ENCODE measurements at regions not wholly inside any gene's neighbourhood (a gene's known extent, or its start where the extent isn't known, plus 50 kb on each side); places are given as distances from the start of the nearest gene placed in this dataset.
"Not testable (repeated sequence)": the region's sequence is repeated elsewhere in the genome, so short reads cannot be mapped to it uniquely, and the experiment has no call there.

DNA sequence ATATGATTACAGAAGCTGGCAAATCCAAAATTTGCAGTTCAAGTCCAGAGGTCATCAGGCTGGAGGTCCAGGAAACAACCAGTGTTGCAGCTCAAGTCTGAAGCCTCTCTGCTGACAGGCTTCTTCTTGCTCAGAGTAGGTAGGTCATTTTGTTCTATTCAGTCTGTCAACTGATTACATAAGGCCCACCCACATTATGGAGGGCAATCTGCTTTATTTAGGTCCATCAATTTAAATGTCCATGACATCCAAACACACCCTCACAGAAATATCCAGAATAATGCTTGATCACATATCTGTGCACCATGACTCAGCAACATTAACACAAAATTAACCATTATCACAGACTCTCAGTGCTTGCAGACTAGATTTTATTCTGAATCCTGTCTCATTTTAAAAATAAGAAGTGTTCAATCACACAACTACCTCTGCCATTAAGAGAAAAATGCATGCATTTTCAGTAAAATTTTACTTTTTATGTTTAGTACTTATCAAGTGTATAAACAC, 759.2 kb upstream of the ADGRB3 start:
- DNase-seq (ENCODE audit: low spot score), result no peak
- no peaks in the 10 kb centered on the region for H3K4me1 Mint-ChIP-seq (ENCODE audit: low read depth)
- H3K9me3 Mint-ChIP-seq, result peaks cover 34% of the 10 kb centered on the region
- H3K36me3 Mint-ChIP-seq (ENCODE audit: low read depth), result no peaks in the 10 kb centered on the region
- H3K27me3 Mint-ChIP-seq (ENCODE audit: low read depth), result no peaks in the 10 kb centered on the region
- no peak overlapping the region for H3K27ac Mint-ChIP-seq
- no peak overlapping the region for H3K4me3 Mint-ChIP-seq (ENCODE audit: low read depth)
- intact Hi-C loops (cut with micrococcal nuclease), result no loop called here

DNA sequence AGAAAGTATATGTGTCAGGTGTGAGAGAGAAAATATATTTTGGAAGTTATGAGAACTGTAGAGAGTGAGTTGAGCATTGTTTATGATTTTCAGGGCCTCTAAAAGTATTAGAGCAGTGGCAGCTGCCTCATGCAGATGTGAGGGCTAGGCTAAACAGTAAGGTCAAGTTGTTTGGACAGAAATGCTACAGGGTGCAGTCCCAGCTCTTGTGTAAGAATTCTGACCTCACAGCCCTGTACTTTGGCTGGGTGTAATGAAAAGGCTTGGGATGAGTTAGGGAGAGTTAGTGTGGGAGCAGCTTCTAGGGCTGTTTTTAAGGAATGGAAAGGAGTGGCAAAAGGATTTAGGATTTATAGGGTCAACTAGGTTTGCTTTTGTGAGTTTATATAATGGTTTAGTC, 764.8 kb upstream of the ADGRB3 start:
- no peaks in the 10 kb centered on the region for H3K36me3 Mint-ChIP-seq (ENCODE audit: low read depth)
- peaks cover 27% of the 10 kb centered on the region for H3K9me3 Mint-ChIP-seq
- intact Hi-C loops (cut with micrococcal nuclease), result no loop called here
- H3K4me3 Mint-ChIP-seq (ENCODE audit: low read depth), result no peak overlapping the region
- H3K27me3 Mint-ChIP-seq (ENCODE audit: low read depth), result no peaks in the 10 kb centered on the region
- no peak overlapping the region for H3K27ac Mint-ChIP-seq
- DNase-seq (ENCODE audit: low spot score), result no peak
- no peaks in the 10 kb centered on the region for H3K4me1 Mint-ChIP-seq (ENCODE audit: low read depth)

GRCh38 chr6:67863346-67863745, 771.7 kb upstream of the ADGRB3 start:
- Mint-ChIP-seq H3K9me3 (peaks cover 20% of the 10 kb centered on the region), H3K27ac (no peak overlapping the region), H3K4me1 (ENCODE audit: low read depth) (no peaks in the 10 kb centered on the region), H3K36me3 (ENCODE audit: low read depth) (no peaks in the 10 kb centered on the region), H3K27me3 (ENCODE audit: low read depth) (no peaks in the 10 kb centered on the region), H3K4me3 (ENCODE audit: low read depth) (no peak overlapping the region)
- DNase-seq (ENCODE audit: low spot score), result no peak
- intact Hi-C loops (cut with micrococcal nuclease), result no loop called here

GRCh38 chr6:67854098-67854497, 781.0 kb upstream of the ADGRB3 start:
- Mint-ChIP-seq H3K36me3 (ENCODE audit: low read depth) (no peaks in the 10 kb centered on the region), H3K27me3 (ENCODE audit: low read depth) (no peaks in the 10 kb centered on the region), H3K4me3 (ENCODE audit: low read depth) (no peak overlapping the region), H3K27ac (no peak overlapping the region), H3K9me3 (peaks cover 33% of the 10 kb centered on the region), H3K4me1 (ENCODE audit: low read depth) (no peaks in the 10 kb centered on the region)
- no peak for DNase-seq (ENCODE audit: low spot score)
- intact Hi-C loops (cut with micrococcal nuclease), result no loop called here

- Mint-ChIP-seq H3K9me3 (peaks cover 42% of the 10 kb centered on the region), H3K36me3 (ENCODE audit: low read depth) (no peaks in the 10 kb centered on the region), H3K27ac (no peak overlapping the region), H3K27me3 (ENCODE audit: low read depth) (no peaks in the 10 kb centered on the region), H3K4me1 (ENCODE audit: low read depth) (no peaks in the 10 kb centered on the region), H3K4me3 (ENCODE audit: low read depth) (no peak overlapping the region)
- intact Hi-C loops (cut with micrococcal nuclease), result no loop called here
- DNase-seq (ENCODE audit: low spot score), result no peak
Observed at GRCh38 chr6:67839818-67840217, 795.3 kb upstream of the ADGRB3 start.

DNA sequence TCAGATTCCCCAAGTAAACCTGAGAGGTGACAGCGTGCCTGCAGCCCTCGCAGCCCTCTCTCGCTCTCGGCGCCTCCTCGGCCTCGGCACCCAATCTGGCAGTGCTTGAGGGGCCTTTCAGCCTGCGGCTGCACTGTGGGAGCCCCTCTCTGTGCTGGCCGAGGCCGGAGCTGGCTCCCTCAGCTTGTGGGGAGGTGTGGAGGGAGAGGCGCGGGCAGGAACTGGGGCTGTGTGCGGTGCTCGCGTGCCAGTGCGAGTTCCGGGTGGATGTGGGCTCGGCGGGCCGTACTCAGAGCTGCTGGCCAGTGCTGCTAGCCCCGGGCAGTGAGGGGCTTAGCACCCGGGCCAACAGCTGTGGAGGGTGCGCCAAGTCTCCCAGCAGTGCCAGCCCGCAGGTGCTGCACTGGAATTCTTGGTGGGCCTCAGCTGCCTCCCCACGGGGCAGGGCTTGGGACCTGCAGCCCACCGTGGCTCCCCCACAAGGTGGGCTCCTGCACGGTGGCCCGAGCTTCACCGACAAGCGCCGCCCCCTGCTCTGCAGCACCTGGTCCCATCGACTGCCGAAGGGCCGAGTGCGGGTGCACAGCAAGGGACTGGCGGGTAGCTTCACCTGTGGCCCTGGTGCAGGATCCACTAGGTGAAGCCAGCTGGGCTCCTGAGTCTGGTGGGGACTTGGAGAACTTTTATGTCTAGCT, 809.7 kb upstream of the ADGRB3 start:
- Mint-ChIP-seq H3K9me3 (peaks cover 37% of the 10 kb centered on the region), H3K4me1 (ENCODE audit: low read depth) (no peaks in the 10 kb centered on the region), H3K36me3 (ENCODE audit: low read depth) (no peaks in the 10 kb centered on the region), H3K27ac (no peak overlapping the region), H3K4me3 (ENCODE audit: low read depth) (no peak overlapping the region), H3K27me3 (ENCODE audit: low read depth) (no peaks in the 10 kb centered on the region)
- DNase-seq (ENCODE audit: low spot score), result no peak
- intact Hi-C loops (cut with micrococcal nuclease), result no loop called here

- no peaks in the 10 kb centered on the region for H3K36me3 Mint-ChIP-seq (ENCODE audit: low read depth)
- no peaks in the 10 kb centered on the region for H3K4me1 Mint-ChIP-seq (ENCODE audit: low read depth)
- no peak for DNase-seq (ENCODE audit: low spot score)
- H3K4me3 Mint-ChIP-seq (ENCODE audit: low read depth), result no peak overlapping the region
- no peaks in the 10 kb centered on the region for H3K27me3 Mint-ChIP-seq (ENCODE audit: low read depth)
- H3K9me3 Mint-ChIP-seq, result peaks cover 63% of the 10 kb centered on the region
- intact Hi-C loops (cut with micrococcal nuclease), result no loop called here
- no peak overlapping the region for H3K27ac Mint-ChIP-seq
Observed at GRCh38 chr6:67818322-67818721, 816.8 kb upstream of the ADGRB3 start.

GRCh38 chr6:67815623-67816022, 819.5 kb upstream of the ADGRB3 start:
- H3K4me3 Mint-ChIP-seq (ENCODE audit: low read depth), result no peak overlapping the region
- H3K27me3 Mint-ChIP-seq (ENCODE audit: low read depth), result no peaks in the 10 kb centered on the region
- peaks cover 54% of the 10 kb centered on the region for H3K9me3 Mint-ChIP-seq
- DNase-seq (ENCODE audit: low spot score), result no peak
- intact Hi-C loops (cut with micrococcal nuclease), result no loop called here
- H3K4me1 Mint-ChIP-seq (ENCODE audit: low read depth), result no peaks in the 10 kb centered on the region
- no peaks in the 10 kb centered on the region for H3K36me3 Mint-ChIP-seq (ENCODE audit: low read depth)
- H3K27ac Mint-ChIP-seq, result no peak overlapping the region

GRCh38 chr6:67814262-67814661, 820.8 kb upstream of the ADGRB3 start:
- Mint-ChIP-seq H3K27ac (no peak overlapping the region), H3K4me3 (ENCODE audit: low read depth) (no peak overlapping the region), H3K4me1 (ENCODE audit: low read depth) (no peaks in the 10 kb centered on the region), H3K36me3 (ENCODE audit: low read depth) (no peaks in the 10 kb centered on the region), H3K27me3 (ENCODE audit: low read depth) (no peaks in the 10 kb centered on the region), H3K9me3 (peaks cover 48% of the 10 kb centered on the region)
- intact Hi-C loops (cut with micrococcal nuclease), result no loop called here
- DNase-seq (ENCODE audit: low spot score), result no peak

DNA sequence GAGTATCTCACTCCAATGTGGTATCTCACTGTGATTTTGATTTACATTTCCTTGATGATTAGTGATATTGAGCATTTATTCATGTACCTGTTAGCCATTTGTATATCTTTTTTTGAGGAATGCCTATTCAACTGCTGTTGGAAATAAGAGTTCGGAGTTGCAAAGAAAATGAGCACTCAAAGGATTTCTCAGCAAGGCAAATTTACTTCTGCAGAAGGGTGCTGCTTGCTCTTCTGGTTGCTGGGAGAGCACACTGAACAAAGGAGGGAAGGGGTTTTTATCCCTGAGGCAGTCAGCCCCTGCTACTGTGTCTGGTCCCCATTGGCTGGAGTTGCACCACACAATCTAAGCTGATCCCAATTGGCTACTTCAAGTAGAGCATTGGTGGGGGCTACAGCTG, 822.4 kb upstream of the ADGRB3 start:
- Mint-ChIP-seq H3K9me3 (peaks cover 48% of the 10 kb centered on the region), H3K27ac (no peak overlapping the region), H3K36me3 (ENCODE audit: low read depth) (no peaks in the 10 kb centered on the region), H3K4me1 (ENCODE audit: low read depth) (no peaks in the 10 kb centered on the region), H3K4me3 (ENCODE audit: low read depth) (no peak overlapping the region), H3K27me3 (ENCODE audit: low read depth) (no peaks in the 10 kb centered on the region)
- DNase-seq (ENCODE audit: low spot score), result no peak
- intact Hi-C loops (cut with micrococcal nuclease), result no loop called here

DNA sequence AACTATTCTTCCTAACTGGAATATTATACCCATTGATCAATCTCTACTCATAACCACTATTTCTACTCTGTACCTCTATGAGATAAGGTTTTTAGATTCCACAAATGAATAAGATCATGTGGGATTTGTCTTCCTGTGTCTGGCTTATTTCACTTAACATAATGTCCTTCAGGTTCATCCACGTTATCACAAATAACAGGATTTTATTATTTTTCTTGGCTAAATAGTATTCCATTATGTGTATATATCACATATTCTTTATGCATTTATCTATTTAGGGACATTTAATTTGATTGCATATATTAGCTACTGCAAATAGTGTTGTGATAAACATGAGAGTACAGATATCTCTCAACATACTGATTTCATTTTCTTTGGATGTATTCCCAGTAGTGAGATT, 823.0 kb upstream of the ADGRB3 start:
- H3K27ac Mint-ChIP-seq, result no peak overlapping the region
- DNase-seq (ENCODE audit: low spot score), result no peak
- H3K4me1 Mint-ChIP-seq (ENCODE audit: low read depth), result no peaks in the 10 kb centered on the region
- no peaks in the 10 kb centered on the region for H3K36me3 Mint-ChIP-seq (ENCODE audit: low read depth)
- no peaks in the 10 kb centered on the region for H3K27me3 Mint-ChIP-seq (ENCODE audit: low read depth)
- no peak overlapping the region for H3K4me3 Mint-ChIP-seq (ENCODE audit: low read depth)
- intact Hi-C loops (cut with micrococcal nuclease), result no loop called here
- peaks cover 48% of the 10 kb centered on the region for H3K9me3 Mint-ChIP-seq

DNA sequence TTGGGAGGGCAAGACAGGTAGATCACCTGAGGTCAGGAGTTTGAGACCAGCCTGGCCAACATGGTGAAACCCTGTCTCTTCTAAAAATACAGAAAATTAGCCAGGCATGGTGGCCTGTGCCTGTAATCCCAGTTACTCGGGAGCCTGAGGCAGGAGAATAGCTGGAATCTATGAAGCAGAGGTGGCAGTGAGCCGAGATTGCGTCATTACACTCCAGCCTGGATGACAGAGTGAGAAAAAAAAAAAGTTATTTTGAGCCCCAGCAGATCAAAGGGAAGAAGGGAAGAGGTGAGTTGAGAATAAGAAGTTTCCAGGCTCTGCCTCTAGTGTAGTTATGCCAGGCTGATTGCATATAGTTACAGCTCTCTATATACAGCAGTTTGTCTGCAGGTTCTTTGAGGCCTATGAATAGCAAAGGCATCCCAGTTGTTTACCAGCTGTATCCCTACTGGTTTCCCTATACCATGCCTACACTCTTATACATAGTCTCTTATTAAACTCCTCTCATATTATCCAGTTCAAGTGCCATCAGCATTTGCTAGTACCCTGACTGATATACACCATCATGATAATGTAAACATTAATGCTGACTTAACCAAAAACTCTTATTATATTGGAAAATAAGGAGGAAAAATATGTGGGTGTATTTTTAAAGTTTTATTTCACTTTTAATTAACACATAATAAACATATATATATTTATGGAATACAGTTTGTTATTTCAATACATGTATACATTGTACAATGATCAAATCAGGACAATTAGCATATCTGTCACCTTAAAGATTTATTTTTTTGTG, 823.6 kb upstream of the ADGRB3 start:
- Mint-ChIP-seq H3K36me3 (ENCODE audit: low read depth) (no peaks in the 10 kb centered on the region), H3K27ac (no peak overlapping the region), H3K4me3 (ENCODE audit: low read depth) (no peak overlapping the region), H3K27me3 (ENCODE audit: low read depth) (no peaks in the 10 kb centered on the region), H3K4me1 (ENCODE audit: low read depth) (no peaks in the 10 kb centered on the region), H3K9me3 (peaks cover 48% of the 10 kb centered on the region)
- intact Hi-C loops (cut with micrococcal nuclease), result no loop called here
- no peak for DNase-seq (ENCODE audit: low spot score)

- H3K27ac Mint-ChIP-seq; H3K4me1 Mint-ChIP-seq (ENCODE audit: low read depth); DNase-seq (ENCODE audit: low spot score); H3K27me3 Mint-ChIP-seq (ENCODE audit: low read depth); H3K4me3 Mint-ChIP-seq (ENCODE audit: low read depth); H3K36me3 Mint-ChIP-seq (ENCODE audit: low read depth): not testable (repeated sequence)
- H3K9me3 Mint-ChIP-seq, result peaks cover 30% of the 10 kb centered on the region
- intact Hi-C loops (cut with micrococcal nuclease), result loop anchor here (5.0 kb wide), 1 partner anchor 373 kb away; no protein-coding TSS in a partner anchor
Observed at GRCh38 chr6:67804808-67805207, 830.3 kb upstream of the ADGRB3 start.
